HCT116 (cell line): ENCODE measurements at regions not wholly inside any gene's neighbourhood (a gene's known extent, or its start where the extent isn't known, plus 50 kb on each side); places are given as distances from the start of the nearest gene placed in this dataset.

ENCODE experiments used
- ATAC-seq: fragments of 200-7000 bp; cut with Tn5 transposase; 2 replicates; pipeline ENCODE4 v1.9.1; 2020; ENCODE audit warnings: mild to moderate bottlenecking, moderate library complexity
- BruUV-seq: library from RNA; stranded (reverse); fragments of 400-500 nt; replicated peaks from 2 replicates; lab custom pipeline; 2021; lab: Mats Ljungman, UMichigan
- CTCF ChIA-PET: fragments of 300-600 bp; sonication (Branson Sonifier 250); formaldehyde crosslinking; loops from one replicate; lab custom pipeline; 2021; ENCODE audit warnings: antibody characterized with exemption; lab: Charles Lee
- POLR2A ChIA-PET: fragments of 300-600, 350-600 bp; sonication (Branson Sonifier 250); formaldehyde crosslinking; loops from one replicate; lab custom pipeline; 2021; ENCODE audit warnings: antibody characterized with exemption; lab: Charles Lee
- RAD21 ChIA-PET, 2 experiments: fragments of 300-600 bp; sonication (Branson Sonifier 250); formaldehyde crosslinking; loops; one replicate each; lab custom pipeline; 2023; ENCODE audit warnings: low total read pairs in 2 of 2; ENCODE audit not compliant: uncharacterized antibody in 2 of 2, unreplicated experiment in 2 of 2, low non-redundant PET in 1 of 2; lab: Charles Lee
- DNase-seq: peaks from one replicate; pipeline ENCODE4 v3.0.0-alpha.2; 2010; ENCODE audit warnings: low read depth, low spot score
- H2AFZ ChIP-seq: fragments of 200-600 bp; shearing (Covaris generic), sonication (generic); 2 replicates; pipeline ENCODE4 v1.6.1; 2017; ENCODE audit warnings: low read depth, mixed run types, mixed read lengths, antibody characterized with exemption, low read length; ENCODE audit not compliant: poor library complexity, severe bottlenecking
- H3K27ac ChIP-seq: 2 replicates; pipeline ENCODE4 v1.5.1; 2012; ENCODE audit warnings: low read depth, low read length
- H3K27me3 ChIP-seq: fragments of 200-600 bp; sonication (generic); 2 replicates; pipeline ENCODE4 v1.6.1; 2016; ENCODE audit warnings: mixed run types, low read length, mixed read lengths; ENCODE audit not compliant: insufficient read depth
- H3K36me3 ChIP-seq, 2 experiments: fragments of 200-500 bp in 1 of 2; fragments of 200-600 bp in 1 of 2; sonication (Bioruptor generic) in 1 of 2; sonication (generic) in 1 of 2; 2 replicates each; pipeline versions ENCODE4 v1.5.1 to v1.6.1; 2014 to 2016; ENCODE audit warnings: low read length in 2 of 2, inconsistent platforms in 1 of 2, mixed read lengths in 1 of 2, mixed run types in 1 of 2; ENCODE audit not compliant: insufficient read depth in 2 of 2, control insufficient read depth in 1 of 2
- H3K4me1 ChIP-seq, 2 experiments: fragments of 200-600 bp in 1 of 2; sonication (generic) in 1 of 2; 2 replicates each; pipeline versions ENCODE4 v1.5.1 to v1.6.1; 2012 to 2017; ENCODE audit warnings: low read length in 2 of 2, inconsistent platforms in 1 of 2, mild to moderate bottlenecking in 1 of 2, mixed read lengths in 1 of 2, mixed run types in 1 of 2, moderate library complexity in 1 of 2; ENCODE audit not compliant: insufficient read depth in 2 of 2, control insufficient read depth in 1 of 2
- H3K4me2 ChIP-seq: fragments of 200-600 bp; sonication (generic); 2 replicates; pipeline ENCODE4 v1.6.1; 2017; ENCODE audit warnings: mixed run types, low read length, mixed read lengths
- H3K4me3 ChIP-seq, 2 experiments: fragments of 200-600 bp in 1 of 2; sonication (generic) in 1 of 2; replicated peaks in 1 of 2; 2 replicates each; pipeline ENCODE4 v1.5.1; 2011 to 2016; ENCODE audit warnings: low read length in 2 of 2, control low read depth in 1 of 2, low read depth in 1 of 2, mild to moderate bottlenecking in 1 of 2, mixed read lengths in 1 of 2, mixed run types in 1 of 2
- H3K79me2 ChIP-seq: fragments of 200-600 bp; sonication (generic); 2 replicates; pipeline ENCODE4 v1.6.1; 2017; ENCODE audit warnings: mild to moderate bottlenecking, mixed run types, low read length, moderate library complexity, mixed read lengths; ENCODE audit not compliant: insufficient read depth
- H3K9ac ChIP-seq: fragments of 200-600 bp; sonication (generic); 2 replicates; pipeline ENCODE4 v1.6.1; 2016; ENCODE audit warnings: low read length, mixed read lengths
- H3K9me2 ChIP-seq: fragments of 200-600 bp; sonication (generic), shearing (Covaris generic); 2 replicates; pipeline ENCODE4 v1.6.1; 2017; ENCODE audit warnings: mixed run types, mild to moderate bottlenecking, moderate library complexity; ENCODE audit not compliant: insufficient read depth
- H3K9me3 ChIP-seq, 2 experiments: fragments of 200-500 bp in 1 of 2; fragments of 200-600 bp in 1 of 2; sonication (Bioruptor generic) in 1 of 2; sonication (generic) in 1 of 2; 2 replicates each; pipeline ENCODE4 v1.6.1; 2014 to 2017; ENCODE audit warnings: low read length in 2 of 2, mixed read lengths in 2 of 2, inconsistent platforms in 1 of 2, low read depth in 1 of 2, mild to moderate bottlenecking in 1 of 2, mixed run types in 1 of 2, moderate library complexity in 1 of 2; ENCODE audit not compliant: control insufficient read depth in 1 of 2, insufficient read depth in 1 of 2
- H4K20me1 ChIP-seq: fragments of 200-600 bp; sonication (generic), shearing (Covaris generic); 2 replicates; pipeline ENCODE4 v1.6.1; 2017; ENCODE audit warnings: mixed run types, mild to moderate bottlenecking, moderate library complexity; ENCODE audit not compliant: insufficient read depth
- ATF3 ChIP-seq: IDR thresholded peaks from 2 replicates; pipeline ENCODE4 v1.6.1; 2012
- CEBPB ChIP-seq: IDR thresholded peaks from 2 replicates; pipeline ENCODE4 v1.6.1; 2012; ENCODE audit warnings: low read depth
- CTCF ChIP-seq, 3 experiments: fragments of 200-600 bp in 1 of 3; sonication (generic) in 1 of 3; IDR thresholded peaks in 2 of 3; conservative IDR thresholded peaks in 1 of 3; 2 replicates each; pipeline ENCODE4 v1.5.1; 2012 to 2017; ENCODE audit warnings: low read depth in 2 of 3, low read length in 2 of 3, antibody characterized with exemption in 1 of 3, borderline replicate concordance in 1 of 3, control low read depth in 1 of 3, mild to moderate bottlenecking in 1 of 3, mixed read lengths in 1 of 3, mixed run types in 1 of 3, moderate library complexity in 1 of 3; ENCODE audit not compliant: insufficient read depth in 1 of 3
- EZH2phosphoT487 ChIP-seq: fragments of 200-600 bp; IDR thresholded peaks from 2 replicates; pipeline ENCODE4 v1.6.1; 2018; ENCODE audit warnings: antibody characterized with exemption, borderline replicate concordance
- POLR2AphosphoS5 ChIP-seq: IDR thresholded peaks from 2 replicates; pipeline ENCODE4 v1.6.1; 2011; ENCODE audit warnings: mild to moderate bottlenecking, low read depth, low read length, moderate library complexity
- RAD21 ChIP-seq: IDR thresholded peaks from 2 replicates; pipeline ENCODE4 v1.6.1; 2012; ENCODE audit warnings: low read depth, mild to moderate bottlenecking
- REST ChIP-seq: IDR thresholded peaks from 2 replicates; pipeline ENCODE4 v1.6.1; 2012; ENCODE audit warnings: low read depth
- SIN3A ChIP-seq: IDR thresholded peaks from 2 replicates; pipeline ENCODE4 v1.6.1; 2012; ENCODE audit warnings: low read depth
- SP1 ChIP-seq: IDR thresholded peaks from 2 replicates; pipeline ENCODE4 v1.6.1; 2012; ENCODE audit warnings: low read depth
- SRF ChIP-seq: IDR thresholded peaks from 2 replicates; pipeline ENCODE4 v1.6.1; 2012; ENCODE audit warnings: low read depth
- ZFX ChIP-seq: fragments of 450-650 bp; IDR thresholded peaks from 2 replicates; pipeline ENCODE4 v1.6.1; 2017
- intact Hi-C: fragments of 100-400 bp; cut with micrococcal nuclease; formaldehyde crosslinking; loops from 2 replicates; pipeline ENCODE4 v1.10.0; 2022

GRCh38 chr14:65184032-65184764 is 81.9 kb upstream of the MAX start:
- intact Hi-C loops, result no loop called here
- Histone ChIP-seq H3K36me3 (no peaks in the 10 kb centered on the region), H3K9me3 (no peaks in the 10 kb centered on the region), H3K4me1 (peaks cover 5 to 14% of the 10 kb centered on the region in 2 experiments), H2AFZ (no peak overlapping the region), H3K9ac (no peak overlapping the region), H4K20me1 (no peaks in the 10 kb centered on the region), H3K79me2 (no peaks in the 10 kb centered on the region), H3K27ac (no peak overlapping the region), H3K9me2 (no peaks in the 10 kb centered on the region), H3K4me3 (no peak overlapping the region), H3K27me3 (0 out of 2 replicates have a peak, but pooled peaks cover 3% of the 10 kb centered on the region), H3K4me2 (no peak overlapping the region)
- CTCF ChIA-PET, result no interaction called here
- RAD21 ChIA-PET, result no interaction called here
- DNase-seq (no peak), ATAC-seq (no peak)
- TF ChIP-seq SRF (no peak), CTCF (IDR thresholded peaks at IDR 0.05 in 2 of 3, conservative IDR thresholded peaks at IDR 0.05 in 1 of 3; ENCODE audit: borderline replicate concordance in 1 of 3, insufficient read depth in 1 of 3, low read depth in 2 of 3, low read length in 2 of 3) (no peak), SIN3A (no peak), REST (no peak), SP1 (no peak), CEBPB (no peak), ATF3 (no peak), ZFX (no peak), EZH2phosphoT487 (no peak), POLR2AphosphoS5 (no peak), RAD21 (no peak)
- POLR2A ChIA-PET, result interaction anchor here (1.3 kb wide), 1 partner anchor 227 kb away, joined by 4 read pairs; no protein-coding TSS in a partner anchor
- no TSS peak for BruUV-seq
